Coronary artery (tissue), 2 donors: ENCODE measurements at regions not wholly inside any gene's neighbourhood (a gene's known extent, or its start where the extent isn't known, plus 50 kb on each side); places are given as distances from the start of the nearest gene placed in this dataset.

Experiments
- DNase-seq: peaks from one replicate; pipeline ENCODE4 v3.0.0-alpha.2; 2017; ENCODE audit warnings: low spot score
- H3K27ac ChIP-seq, 2 donors: fragments of 200-600 bp; sonication (generic); one replicate each; pipeline ENCODE4 v1.5.1; 2016 to 2019
- H3K4me3 ChIP-seq: fragments of 200-600 bp; sonication (generic); 2 replicates; pipeline ENCODE4 v1.5.1; 2016; ENCODE audit warnings: mild to moderate bottlenecking, moderate library complexity
- TF ChIP-seq, protein P1 (sequence below): fragments of 200-600 bp; sonication (generic); IDR thresholded peaks from one replicate; pipeline ENCODE4 v1.5.1; 2019; ENCODE audit warnings: antibody characterized with exemption

DNA sequence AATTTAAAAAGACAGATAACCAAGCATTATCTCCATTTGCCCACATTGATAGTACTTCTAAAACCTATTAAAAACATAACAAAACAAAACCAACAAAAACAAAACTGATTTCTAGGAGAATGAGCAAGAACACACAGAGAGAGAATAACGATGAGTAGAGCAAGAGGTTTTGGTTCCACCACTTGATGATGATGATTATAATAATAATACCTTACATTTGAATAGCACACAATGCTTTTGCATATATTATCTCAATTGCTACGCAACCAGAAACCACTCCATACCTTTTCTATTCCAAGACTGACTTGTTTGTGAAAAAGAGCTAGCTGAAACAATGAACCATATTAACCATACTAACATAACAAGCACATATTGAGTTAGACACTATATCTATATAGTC is 1090.9 kb downstream of the SH3BGRL start:
- H3K4me3 ChIP-seq: no peak overlapping the region
- no peak for DNase-seq
- no peak overlapping the region for H3K27ac ChIP-seq
- TF ChIP-seq, protein P1, sequence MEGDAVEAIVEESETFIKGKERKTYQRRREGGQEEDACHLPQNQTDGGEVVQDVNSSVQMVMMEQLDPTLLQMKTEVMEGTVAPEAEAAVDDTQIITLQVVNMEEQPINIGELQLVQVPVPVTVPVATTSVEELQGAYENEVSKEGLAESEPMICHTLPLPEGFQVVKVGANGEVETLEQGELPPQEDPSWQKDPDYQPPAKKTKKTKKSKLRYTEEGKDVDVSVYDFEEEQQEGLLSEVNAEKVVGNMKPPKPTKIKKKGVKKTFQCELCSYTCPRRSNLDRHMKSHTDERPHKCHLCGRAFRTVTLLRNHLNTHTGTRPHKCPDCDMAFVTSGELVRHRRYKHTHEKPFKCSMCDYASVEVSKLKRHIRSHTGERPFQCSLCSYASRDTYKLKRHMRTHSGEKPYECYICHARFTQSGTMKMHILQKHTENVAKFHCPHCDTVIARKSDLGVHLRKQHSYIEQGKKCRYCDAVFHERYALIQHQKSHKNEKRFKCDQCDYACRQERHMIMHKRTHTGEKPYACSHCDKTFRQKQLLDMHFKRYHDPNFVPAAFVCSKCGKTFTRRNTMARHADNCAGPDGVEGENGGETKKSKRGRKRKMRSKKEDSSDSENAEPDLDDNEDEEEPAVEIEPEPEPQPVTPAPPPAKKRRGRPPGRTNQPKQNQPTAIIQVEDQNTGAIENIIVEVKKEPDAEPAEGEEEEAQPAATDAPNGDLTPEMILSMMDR: no peak

DNA sequence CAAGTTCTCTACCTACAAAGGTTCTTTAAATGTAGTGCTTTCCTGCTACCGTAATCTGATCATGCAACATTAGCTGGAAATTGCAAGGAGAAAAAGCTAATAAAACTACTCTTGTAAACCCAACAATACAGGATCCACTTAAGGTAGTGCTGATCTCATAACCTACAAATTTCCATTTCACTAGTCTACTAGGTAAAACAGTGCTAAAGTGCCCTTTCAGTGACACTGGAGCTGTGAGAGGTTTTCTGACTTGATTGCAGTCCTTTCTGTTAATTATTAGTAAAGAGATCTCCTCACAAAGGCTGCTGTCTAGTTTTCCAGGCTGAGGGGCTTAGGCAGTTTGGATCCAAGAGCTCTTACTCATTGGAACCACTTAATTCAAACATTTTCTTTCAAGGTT is 1118.7 kb downstream of the SH3BGRL start:
- TF ChIP-seq, protein P1: no peak
- no peak for DNase-seq
- no peak overlapping the region for H3K27ac ChIP-seq
- H3K4me3 ChIP-seq: no peak overlapping the region

DNA sequence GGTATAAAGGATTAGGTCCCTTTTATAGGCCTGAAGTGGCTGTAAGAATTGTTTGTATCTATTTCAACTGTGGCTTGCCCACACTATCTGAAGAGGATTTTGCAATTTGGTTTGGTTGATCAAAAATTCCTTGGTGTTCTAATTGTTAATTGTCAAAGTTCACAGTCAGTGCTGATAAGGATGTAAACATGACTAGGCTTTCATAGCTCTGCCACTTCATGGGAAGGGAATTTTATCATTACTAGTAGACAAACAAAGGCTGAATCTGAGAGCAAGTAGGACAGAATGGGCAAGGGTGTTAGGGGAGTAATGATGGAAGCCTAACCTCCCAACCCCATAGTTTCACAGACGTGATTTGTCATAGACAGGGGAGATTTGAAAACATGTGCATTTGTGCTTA is 1131.7 kb downstream of the SH3BGRL start:
- no peak overlapping the region for H3K27ac ChIP-seq
- DNase-seq: no peak
- H3K4me3 ChIP-seq: no peak overlapping the region
- TF ChIP-seq, protein P1: no peak

DNA sequence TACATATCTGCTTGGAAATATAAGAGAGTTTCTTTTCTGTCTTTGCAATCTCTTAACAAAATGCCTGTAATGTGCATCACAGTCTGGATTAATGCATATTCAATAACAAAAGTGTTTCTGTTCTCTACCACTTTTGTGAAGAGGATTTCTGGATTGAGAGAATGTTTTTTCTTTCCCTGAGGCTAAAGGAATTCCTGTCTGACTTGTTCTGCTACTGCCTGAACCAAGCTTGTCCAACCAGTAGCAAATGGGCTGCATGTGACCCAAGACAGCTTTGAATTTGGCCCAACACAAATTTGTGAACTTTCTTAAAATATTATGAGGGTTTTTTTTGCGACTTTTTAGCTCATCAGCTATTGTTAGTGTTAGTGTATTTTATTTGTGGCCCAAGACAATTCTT is 1133.9 kb downstream of the SH3BGRL start:
- DNase-seq: no peak
- TF ChIP-seq, protein P1: no peak
- no peak overlapping the region for H3K27ac ChIP-seq

DNA sequence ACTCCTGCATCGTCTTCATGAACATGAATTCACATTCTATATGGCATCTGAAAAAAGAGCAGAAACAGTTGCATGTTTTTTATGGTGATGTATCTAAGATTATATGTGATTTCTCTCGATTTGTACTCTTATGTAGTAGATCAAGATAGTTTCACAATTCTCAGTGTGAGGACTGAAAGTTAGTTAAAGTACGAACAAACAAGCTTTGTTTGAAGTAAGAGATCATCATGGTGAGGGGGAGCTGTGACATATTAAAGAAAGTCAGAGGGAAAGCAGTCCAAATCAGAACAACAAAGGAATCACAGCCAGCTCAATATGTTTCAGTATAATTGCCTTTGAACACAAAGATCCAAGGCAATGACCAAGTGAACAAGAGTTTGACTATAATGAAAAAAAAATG is 1140.6 kb downstream of the SH3BGRL start:
- Histone ChIP-seq H3K4me3 (no peak overlapping the region), H3K27ac (no peak overlapping the region)
- no peak for DNase-seq
- TF ChIP-seq, protein P1: no peak

More for the DNA sequence above, 1133.9 kb downstream of the SH3BGRL start:
- no peak overlapping the region for H3K4me3 ChIP-seq

DNA sequence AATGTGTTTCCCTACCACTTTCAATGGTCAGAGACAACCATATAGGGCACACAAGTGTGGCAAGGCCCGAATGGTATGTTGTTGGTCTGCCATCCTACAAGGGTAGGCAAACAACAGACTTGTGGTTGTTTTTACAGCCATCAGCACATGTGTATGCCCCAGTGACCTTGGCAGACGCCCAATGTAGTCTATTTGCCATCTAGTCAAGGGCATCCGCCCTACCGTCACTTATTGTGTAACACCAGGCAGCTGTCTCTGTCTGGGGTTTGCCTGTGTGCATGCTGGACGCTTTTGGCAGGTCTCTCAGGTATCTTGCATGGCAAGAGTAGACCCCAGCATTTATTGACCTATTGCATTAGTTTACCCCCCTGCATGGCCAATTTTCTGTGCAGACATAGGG is 1145.5 kb upstream of the POU3F4 start:
- no peak overlapping the region for H3K27ac ChIP-seq
- DNase-seq: no peak

DNA sequence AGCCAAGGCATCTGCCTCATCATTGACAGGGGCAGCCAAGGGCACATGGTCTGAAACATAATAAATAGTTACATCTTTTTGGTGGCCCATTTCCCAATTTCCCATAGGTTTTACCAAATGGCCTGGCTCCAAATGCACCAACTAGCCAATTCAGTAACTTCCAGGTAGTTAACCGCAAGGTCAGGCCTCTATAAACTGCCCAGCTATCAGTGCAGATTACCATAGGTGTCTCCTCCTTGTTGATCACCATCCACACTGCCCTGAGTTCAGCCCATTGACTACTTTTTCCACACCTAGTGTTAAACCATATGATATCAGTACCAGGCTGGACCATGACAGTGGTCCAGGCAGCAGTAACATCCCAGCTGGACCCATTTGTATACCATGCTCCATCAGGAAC is 1145.1 kb upstream of the POU3F4 start:
- no peak for DNase-seq
- H3K4me3 ChIP-seq: no peak overlapping the region
- no peak overlapping the region for H3K27ac ChIP-seq
- TF ChIP-seq, protein P1: no peak

More for the DNA sequence above, 1145.5 kb upstream of the POU3F4 start:
- TF ChIP-seq, protein P1: no peak
- H3K4me3 ChIP-seq: no peak overlapping the region
